ENCODE measurements at regions not wholly inside any gene's neighbourhood (a gene's known extent, or its start where the extent isn't known, plus 50 kb on each side); places are given as distances from the start of the nearest gene placed in this dataset.
A peak's percentile ranks its signal among the peaks of the same experiment; 100 is the strongest.

DNA sequence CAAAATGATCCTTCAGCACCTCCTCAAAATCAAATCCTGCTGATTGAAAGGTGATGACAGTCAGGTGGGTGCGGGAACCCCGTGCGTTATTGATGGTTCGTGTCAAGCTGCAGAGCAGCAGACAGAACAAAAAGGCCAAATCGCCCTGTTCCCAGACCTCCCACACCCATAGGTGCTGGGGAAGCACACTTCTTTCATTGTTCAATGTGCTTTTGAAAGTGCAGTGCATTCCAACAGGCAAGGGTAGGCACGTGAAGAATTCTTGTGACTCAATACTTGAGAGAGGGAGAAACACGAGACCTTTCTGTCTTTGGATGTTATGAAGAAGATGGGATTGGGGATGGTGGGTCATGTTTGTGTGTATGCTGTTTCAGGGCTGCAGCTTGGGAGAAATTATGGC lies 514.0 kb downstream of the MCTP2 start:
- TF ChIP-seq, protein P1, sequence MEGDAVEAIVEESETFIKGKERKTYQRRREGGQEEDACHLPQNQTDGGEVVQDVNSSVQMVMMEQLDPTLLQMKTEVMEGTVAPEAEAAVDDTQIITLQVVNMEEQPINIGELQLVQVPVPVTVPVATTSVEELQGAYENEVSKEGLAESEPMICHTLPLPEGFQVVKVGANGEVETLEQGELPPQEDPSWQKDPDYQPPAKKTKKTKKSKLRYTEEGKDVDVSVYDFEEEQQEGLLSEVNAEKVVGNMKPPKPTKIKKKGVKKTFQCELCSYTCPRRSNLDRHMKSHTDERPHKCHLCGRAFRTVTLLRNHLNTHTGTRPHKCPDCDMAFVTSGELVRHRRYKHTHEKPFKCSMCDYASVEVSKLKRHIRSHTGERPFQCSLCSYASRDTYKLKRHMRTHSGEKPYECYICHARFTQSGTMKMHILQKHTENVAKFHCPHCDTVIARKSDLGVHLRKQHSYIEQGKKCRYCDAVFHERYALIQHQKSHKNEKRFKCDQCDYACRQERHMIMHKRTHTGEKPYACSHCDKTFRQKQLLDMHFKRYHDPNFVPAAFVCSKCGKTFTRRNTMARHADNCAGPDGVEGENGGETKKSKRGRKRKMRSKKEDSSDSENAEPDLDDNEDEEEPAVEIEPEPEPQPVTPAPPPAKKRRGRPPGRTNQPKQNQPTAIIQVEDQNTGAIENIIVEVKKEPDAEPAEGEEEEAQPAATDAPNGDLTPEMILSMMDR (IDR thresholded peaks at IDR 0.05), result no peak
- H3K27ac ChIP-seq, result no peak overlapping the region
- no peaks in the 10 kb centered on the region for H3K4me1 ChIP-seq
- no peaks in the 10 kb centered on the region for H3K36me3 ChIP-seq
- no peak for ATAC-seq
- intact Hi-C loops (cut with DNase I), result no loop called here
- H3K4me3 ChIP-seq, result no peak overlapping the region
- no peaks in the 10 kb centered on the region for H3K27me3 ChIP-seq (ENCODE audit: low read depth)
- H3K9me3 ChIP-seq, result no peaks in the 10 kb centered on the region
- no peak for DNase-seq

DNA sequence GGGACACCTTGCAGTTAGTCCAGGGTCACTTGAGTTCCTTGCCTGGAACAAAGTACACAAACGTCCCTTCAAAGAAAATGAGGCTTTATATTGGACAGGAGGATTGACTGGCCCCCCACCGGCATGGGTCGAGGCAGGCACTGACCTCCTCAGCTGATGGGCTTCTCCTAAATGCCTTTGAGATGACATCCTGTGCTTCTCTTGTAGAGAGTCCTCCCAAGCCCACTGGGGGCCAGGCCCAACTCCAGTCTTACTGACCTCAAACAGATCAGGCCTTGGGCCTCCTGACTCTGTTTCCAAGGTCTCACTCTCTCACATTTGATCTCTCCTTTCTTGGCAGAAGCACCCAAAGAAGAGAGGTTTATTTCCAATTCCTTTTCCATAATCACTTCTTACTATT lies 516.1 kb downstream of the MCTP2 start:
- H3K36me3 ChIP-seq, result no peaks in the 10 kb centered on the region

DNA sequence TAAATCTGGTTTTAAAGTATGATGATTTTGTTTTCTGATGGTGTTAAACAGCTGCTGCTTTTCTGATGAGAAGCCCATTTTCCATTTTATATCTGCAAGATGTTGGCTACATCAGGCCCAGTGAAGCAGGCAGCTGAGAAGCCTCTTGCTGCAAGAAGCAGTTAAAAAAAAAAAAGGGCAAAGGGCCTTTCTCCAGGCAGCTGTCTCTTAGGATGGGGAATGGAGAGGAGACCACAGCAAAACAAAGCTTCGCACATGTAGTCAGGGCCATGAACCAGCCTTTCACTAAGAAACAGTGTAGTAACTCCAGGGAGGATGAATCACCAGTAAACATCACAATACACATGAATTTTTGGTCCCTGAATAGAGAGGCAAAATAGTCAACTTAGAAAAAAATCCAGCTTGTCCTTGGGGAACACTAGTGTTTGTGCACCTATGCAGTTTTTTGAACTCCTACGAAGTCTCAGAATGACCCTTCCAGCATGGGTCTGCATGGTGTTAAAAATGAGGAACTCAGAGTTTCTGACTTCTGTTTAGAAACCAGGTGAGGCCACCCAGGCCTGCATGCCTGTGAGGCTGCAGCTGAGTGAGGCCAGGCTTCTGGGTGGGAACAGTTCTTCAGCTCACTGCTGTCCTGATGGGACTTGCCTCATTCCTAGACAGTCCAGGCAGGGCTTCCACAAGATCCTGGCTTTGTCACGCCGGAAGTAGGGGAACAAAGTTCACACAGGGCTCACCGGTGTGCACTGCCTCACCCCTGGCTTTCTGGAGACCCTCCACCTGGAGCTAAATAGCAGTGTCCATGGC lies 518.7 kb downstream of the MCTP2 start:
- H3K36me3 ChIP-seq, result no peaks in the 10 kb centered on the region
- ATAC-seq (peak in 1 of 2 donors; percentile 70), DNase-seq (no peak)
- TF ChIP-seq, protein P1 (IDR thresholded peaks at IDR 0.05), result no peak
- H3K4me1 ChIP-seq, result no peaks in the 10 kb centered on the region
- intact Hi-C loops (cut with DNase I), result no loop called here
- no peaks in the 10 kb centered on the region for H3K27me3 ChIP-seq (ENCODE audit: low read depth)
- no peak overlapping the region for H3K27ac ChIP-seq
- no peak overlapping the region for H3K4me3 ChIP-seq
- no peaks in the 10 kb centered on the region for H3K9me3 ChIP-seq

More for the DNA sequence above, 516.1 kb downstream of the MCTP2 start:
- Histone ChIP-seq H3K4me3 (no peak overlapping the region), H3K4me1 (no peaks in the 10 kb centered on the region), H3K9me3 (no peaks in the 10 kb centered on the region), H3K27me3 (ENCODE audit: low read depth) (no peaks in the 10 kb centered on the region), H3K27ac (no peak overlapping the region)
- TF ChIP-seq, protein P1 (IDR thresholded peaks at IDR 0.05), result no peak
- DNase-seq, result no peak
- no peak for ATAC-seq
- intact Hi-C loops (cut with DNase I), result no loop called here

DNA sequence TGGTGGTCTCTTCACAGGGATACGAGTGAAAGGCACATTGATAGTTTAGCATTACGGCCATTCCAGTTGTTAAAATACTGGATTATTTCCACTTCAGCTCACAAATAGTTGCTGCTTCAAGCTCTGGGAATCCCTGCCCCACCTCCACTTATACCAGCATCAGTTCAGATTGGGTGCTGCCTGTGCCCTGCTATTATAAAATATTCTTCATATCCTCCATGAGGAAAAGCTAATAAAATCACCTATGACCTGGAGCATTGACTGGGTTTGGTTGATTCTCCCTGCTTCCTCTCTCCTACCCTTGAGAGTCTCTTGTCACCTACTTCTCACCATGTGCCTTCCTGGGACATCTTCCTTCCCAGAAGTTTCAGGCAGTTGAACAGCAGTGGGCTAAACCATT lies 529.0 kb downstream of the MCTP2 start:
- ATAC-seq, result no peak
- intact Hi-C loops (cut with DNase I), result no loop called here

DNA sequence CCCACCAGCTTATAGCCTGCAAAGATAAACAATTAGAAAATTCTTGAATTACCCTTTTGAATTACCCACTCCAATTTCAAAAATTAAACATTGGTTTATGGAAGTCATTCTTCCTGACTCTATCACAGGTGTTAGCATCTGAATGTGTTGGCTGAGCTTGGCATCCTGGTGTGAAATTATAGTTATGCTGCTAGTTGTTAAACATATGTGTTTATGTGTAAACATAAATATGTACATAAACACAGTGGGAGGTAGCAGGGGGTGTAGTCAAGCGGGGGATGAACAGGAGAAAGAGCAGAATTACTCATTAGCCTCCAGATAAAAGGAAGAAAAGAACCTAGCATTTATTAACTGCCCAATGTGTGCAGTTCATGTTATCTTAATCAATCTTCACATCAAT lies 530.2 kb downstream of the MCTP2 start:
- TF ChIP-seq, protein P1 (IDR thresholded peaks at IDR 0.05), result no peak
- no peak for DNase-seq

More for the DNA sequence above, 529.0 kb downstream of the MCTP2 start:
- no peak overlapping the region for H3K27ac ChIP-seq
- no peaks in the 10 kb centered on the region for H3K4me1 ChIP-seq
- no peak for DNase-seq
- H3K36me3 ChIP-seq, result no peaks in the 10 kb centered on the region
- H3K9me3 ChIP-seq, result no peaks in the 10 kb centered on the region
- no peaks in the 10 kb centered on the region for H3K27me3 ChIP-seq (ENCODE audit: low read depth)
- TF ChIP-seq, protein P1 (IDR thresholded peaks at IDR 0.05), result no peak
- H3K4me3 ChIP-seq, result no peak overlapping the region

More for the DNA sequence above, 530.2 kb downstream of the MCTP2 start:
- no peaks in the 10 kb centered on the region for H3K36me3 ChIP-seq
- H3K27me3 ChIP-seq (ENCODE audit: low read depth), result no peaks in the 10 kb centered on the region
- no peaks in the 10 kb centered on the region for H3K4me1 ChIP-seq
- H3K9me3 ChIP-seq, result no peaks in the 10 kb centered on the region
- H3K4me3 ChIP-seq, result no peak overlapping the region
- intact Hi-C loops (cut with DNase I), result no loop called here
- H3K27ac ChIP-seq, result no peak overlapping the region
- no peak for ATAC-seq

All from lower lobe of right lung (tissue), 2 donors.